HL-60 (cell line): ENCODE measurements at regions not wholly inside any gene's neighbourhood (a gene's known extent, or its start where the extent isn't known, plus 50 kb on each side); places are given as distances from the start of the nearest gene placed in this dataset.

ENCODE experiments used
- DNase-seq, 2 experiments: peaks; one replicate each; pipeline ENCODE4 v3.0.0-alpha.2; 2010 to 2020; ENCODE audit warnings: low read depth in 1 of 2, low spot score in 1 of 2
- H3K27ac ChIP-seq: fragments of 250-450 bp; sonication (Bioruptor Pico); replicated peaks from 2 replicates; pipeline ENCODE4 v1.5.1; 2020; ENCODE audit warnings: mild to moderate bottlenecking, moderate library complexity
- H3K27me3 ChIP-seq: fragments of 250-450 bp; sonication (Bioruptor Pico); 2 replicates; pipeline ENCODE4 v1.5.1; 2021; ENCODE audit warnings: mild to moderate bottlenecking, moderate library complexity; ENCODE audit not compliant: insufficient read depth, poor library complexity, severe bottlenecking
- H3K4me3 ChIP-seq: replicated peaks from 2 replicates; pipeline ENCODE4 v1.5.1; 2011; ENCODE audit warnings: mild to moderate bottlenecking, control low read depth, low read length; ENCODE audit not compliant: insufficient read depth
- CTCF ChIP-seq: IDR thresholded peaks from one replicate; pipeline ENCODE4 v1.5.1; 2011; ENCODE audit warnings: low read length, control low read depth, inconsistent platforms; ENCODE audit not compliant: insufficient read depth
- GABPA ChIP-seq: IDR thresholded peaks from 2 replicates; pipeline ENCODE4 v1.6.1; 2012; ENCODE audit warnings: low read depth
- POLR2AphosphoS5 ChIP-seq: IDR thresholded peaks from 2 replicates; pipeline ENCODE4 v1.6.1; 2012; ENCODE audit warnings: low read depth
- SPI1 ChIP-seq: IDR thresholded peaks from 2 replicates; pipeline ENCODE4 v1.6.1; 2012; ENCODE audit warnings: low read depth, mild to moderate bottlenecking, borderline replicate concordance
- TF ChIP-seq, protein P1 (sequence below): IDR thresholded peaks from 2 replicates; pipeline ENCODE4 v1.6.1; 2012; ENCODE audit warnings: low read depth; ENCODE audit not compliant: insufficient replicate concordance

GRCh38 chr15:46709460-46710083 lies 1007.7 kb upstream of the SEMA6D start:
- no peak for TF ChIP-seq POLR2AphosphoS5
- no peak for TF ChIP-seq CTCF
- TF ChIP-seq GABPA = no peak
- no peak for DNase-seq
- Histone ChIP-seq H3K4me3 (no peak overlapping the region), H3K27ac (no peak overlapping the region), H3K27me3 (no peaks in the 10 kb centered on the region)

DNA sequence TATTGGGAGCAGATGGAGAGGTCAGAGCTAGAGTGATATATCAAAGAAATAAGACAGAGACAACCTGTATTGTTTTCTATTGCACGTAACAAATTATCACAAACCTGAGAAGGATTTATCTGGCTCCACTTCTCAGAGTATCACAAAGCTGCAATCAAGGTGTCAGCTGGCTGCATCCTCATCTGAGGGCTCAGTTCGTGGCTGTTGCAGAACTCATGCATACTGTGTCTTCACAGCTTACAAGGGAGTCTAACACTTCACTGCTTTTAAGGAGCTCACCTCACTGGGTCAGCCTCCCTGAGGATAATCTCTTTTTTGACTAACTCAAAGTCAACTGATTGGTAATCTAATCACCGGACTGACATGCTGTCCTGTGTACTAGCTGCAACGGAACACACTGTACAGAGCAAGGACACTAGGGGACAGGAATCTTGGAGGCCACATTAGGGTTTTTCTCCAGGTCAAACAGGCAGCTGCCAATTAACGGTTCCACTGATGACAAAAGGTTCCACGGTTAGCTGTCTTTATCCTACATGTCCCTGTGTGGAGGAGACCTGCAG lies 1006.8 kb upstream of the SEMA6D start:
- Histone ChIP-seq H3K4me3 (no peak overlapping the region), H3K27ac (no peak overlapping the region), H3K27me3 (no peaks in the 10 kb centered on the region)
- DNase-seq = no peak
- TF ChIP-seq, protein P1, sequence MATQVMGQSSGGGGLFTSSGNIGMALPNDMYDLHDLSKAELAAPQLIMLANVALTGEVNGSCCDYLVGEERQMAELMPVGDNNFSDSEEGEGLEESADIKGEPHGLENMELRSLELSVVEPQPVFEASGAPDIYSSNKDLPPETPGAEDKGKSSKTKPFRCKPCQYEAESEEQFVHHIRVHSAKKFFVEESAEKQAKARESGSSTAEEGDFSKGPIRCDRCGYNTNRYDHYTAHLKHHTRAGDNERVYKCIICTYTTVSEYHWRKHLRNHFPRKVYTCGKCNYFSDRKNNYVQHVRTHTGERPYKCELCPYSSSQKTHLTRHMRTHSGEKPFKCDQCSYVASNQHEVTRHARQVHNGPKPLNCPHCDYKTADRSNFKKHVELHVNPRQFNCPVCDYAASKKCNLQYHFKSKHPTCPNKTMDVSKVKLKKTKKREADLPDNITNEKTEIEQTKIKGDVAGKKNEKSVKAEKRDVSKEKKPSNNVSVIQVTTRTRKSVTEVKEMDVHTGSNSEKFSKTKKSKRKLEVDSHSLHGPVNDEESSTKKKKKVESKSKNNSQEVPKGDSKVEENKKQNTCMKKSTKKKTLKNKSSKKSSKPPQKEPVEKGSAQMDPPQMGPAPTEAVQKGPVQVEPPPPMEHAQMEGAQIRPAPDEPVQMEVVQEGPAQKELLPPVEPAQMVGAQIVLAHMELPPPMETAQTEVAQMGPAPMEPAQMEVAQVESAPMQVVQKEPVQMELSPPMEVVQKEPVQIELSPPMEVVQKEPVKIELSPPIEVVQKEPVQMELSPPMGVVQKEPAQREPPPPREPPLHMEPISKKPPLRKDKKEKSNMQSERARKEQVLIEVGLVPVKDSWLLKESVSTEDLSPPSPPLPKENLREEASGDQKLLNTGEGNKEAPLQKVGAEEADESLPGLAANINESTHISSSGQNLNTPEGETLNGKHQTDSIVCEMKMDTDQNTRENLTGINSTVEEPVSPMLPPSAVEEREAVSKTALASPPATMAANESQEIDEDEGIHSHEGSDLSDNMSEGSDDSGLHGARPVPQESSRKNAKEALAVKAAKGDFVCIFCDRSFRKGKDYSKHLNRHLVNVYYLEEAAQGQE = no peak
- TF ChIP-seq GABPA (no peak), SPI1 (no peak), CTCF (no peak), POLR2AphosphoS5 (no peak)

- H3K27me3 ChIP-seq = no peaks in the 10 kb centered on the region
- no peak for DNase-seq
- H3K27ac ChIP-seq = no peak overlapping the region
- H3K4me3 ChIP-seq = no peak overlapping the region
- TF ChIP-seq CTCF = no peak
- TF ChIP-seq POLR2AphosphoS5 = no peak
- TF ChIP-seq GABPA = no peak
- TF ChIP-seq SPI1 = no peak
- TF ChIP-seq, protein P1 = no peak
These were observed 1004.3 kb upstream of the SEMA6D start for GRCh38 chr15:46713045-46713444.

- Histone ChIP-seq H3K27ac (no peak overlapping the region), H3K4me3 (no peak overlapping the region), H3K27me3 (no peaks in the 10 kb centered on the region)
- no peak for TF ChIP-seq SPI1
- no peak for DNase-seq
These were observed 1002.4 kb upstream of the SEMA6D start for GRCh38 chr15:46714950-46715349.
